Inflammatory macrophage (primary cell): ENCODE measurements at regions not wholly inside any gene's neighbourhood (a gene's known extent, or its start where the extent isn't known, plus 50 kb on each side); places are given as distances from the start of the nearest gene placed in this dataset.

Experiments
- DNase-seq, 2 donors: peaks; one replicate each; pipeline ENCODE4 v3.0.0-alpha.2; 2020 to 2022

- DNase-seq: no peak
Observed at GRCh38 chr5:119792161-119792799, 162.9 kb downstream of the FAM170A start.

- no peak for DNase-seq
Observed at GRCh38 chr5:119795768-119796167, 166.4 kb downstream of the FAM170A start.

- DNase-seq: no peak
Observed at GRCh38 chr5:119801570-119801969, 172.2 kb downstream of the FAM170A start.

GRCh38 chr5:119808024-119808423 lies 178.7 kb downstream of the FAM170A start:
- DNase-seq: no peak

- DNase-seq: no peak
Observed at GRCh38 chr5:119808474-119808873, 179.1 kb downstream of the FAM170A start.

GRCh38 chr5:119810217-119810616 lies 180.9 kb downstream of the FAM170A start:
- DNase-seq: no peak

- no peak for DNase-seq
Observed at GRCh38 chr5:119811458-119811857, 182.1 kb downstream of the FAM170A start.

GRCh38 chr5:119814655-119815054 lies 185.3 kb downstream of the FAM170A start:
- no peak for DNase-seq

- DNase-seq: no peak
Observed at GRCh38 chr5:119816055-119816454, 186.7 kb downstream of the FAM170A start.

GRCh38 chr5:119820016-119820415 lies 190.7 kb downstream of the FAM170A start:
- DNase-seq: no peak

GRCh38 chr5:119820608-119821007 lies 191.2 kb downstream of the FAM170A start:
- no peak for DNase-seq

GRCh38 chr5:119828541-119828940 lies 199.2 kb downstream of the FAM170A start:
- DNase-seq: no peak

GRCh38 chr5:119829341-119829740 lies 200.0 kb downstream of the FAM170A start:
- no peak for DNase-seq

GRCh38 chr5:119833176-119833575 lies 203.8 kb downstream of the FAM170A start:
- no peak for DNase-seq

- peak in 1 of 2 donors; percentile 13 for DNase-seq
Observed at GRCh38 chr5:119840175-119840574, 210.8 kb downstream of the FAM170A start.

- DNase-seq: no peak
Observed at GRCh38 chr5:119852140-119852539, 222.8 kb downstream of the FAM170A start.

GRCh38 chr5:119860463-119860862 lies 231.1 kb downstream of the FAM170A start:
- DNase-seq: no peak

- DNase-seq: no peak
Observed at GRCh38 chr5:119862619-119863018, 233.3 kb downstream of the FAM170A start.

- DNase-seq: no peak
Observed at GRCh38 chr5:119864286-119864685, 234.9 kb downstream of the FAM170A start.

GRCh38 chr5:119873611-119874010 lies 244.3 kb downstream of the FAM170A start:
- no peak for DNase-seq

- no peak for DNase-seq
Observed at GRCh38 chr5:119876522-119876921, 247.2 kb downstream of the FAM170A start.

GRCh38 chr5:119878712-119879111 lies 249.4 kb downstream of the FAM170A start:
- no peak for DNase-seq

GRCh38 chr5:119879446-119879845 lies 250.1 kb downstream of the FAM170A start:
- no peak for DNase-seq

GRCh38 chr5:119895066-119895465 lies 265.7 kb downstream of the FAM170A start:
- no peak for DNase-seq
